Neural crest cell (in vitro differentiated cells): ENCODE measurements at regions not wholly inside any gene's neighbourhood (a gene's known extent, or its start where the extent isn't known, plus 50 kb on each side); places are given as distances from the start of the nearest gene placed in this dataset.

Experiments
- DNase-seq: peaks from one replicate; pipeline ENCODE4 v3.0.0; 2021; ENCODE audit warnings: low read depth, mixed read lengths, low spot score
- H3K27ac Mint-ChIP-seq: one replicate; pipeline ENCODE4 v1.8.0; 2021; ENCODE audit warnings: mild to moderate bottlenecking, mixed read lengths; ENCODE audit not compliant: unreplicated experiment
- H3K27me3 Mint-ChIP-seq: 2 replicates; pipeline ENCODE4 v1.8.0; 2021; ENCODE audit warnings: low read depth, mild to moderate bottlenecking, mixed read lengths
- H3K36me3 Mint-ChIP-seq: 2 replicates; pipeline ENCODE4 v1.8.0; 2021; ENCODE audit warnings: low read depth, mild to moderate bottlenecking, mixed read lengths
- H3K4me1 Mint-ChIP-seq: 2 replicates; pipeline ENCODE4 v1.8.0; 2021; ENCODE audit warnings: mixed read lengths
- H3K4me3 Mint-ChIP-seq: one replicate; pipeline ENCODE4 v1.8.0; 2021; ENCODE audit warnings: mild to moderate bottlenecking, mixed read lengths
- H3K9me3 Mint-ChIP-seq: 2 replicates; pipeline ENCODE4 v1.8.0; 2021; ENCODE audit warnings: mixed read lengths
- TF ChIP-seq, protein P1 (sequence below): fragments of 200-600 bp; sonication (generic); conservative IDR thresholded peaks from 2 replicates; pipeline ENCODE4 v1.5.0; 2021; ENCODE audit warnings: antibody characterized with exemption, mild to moderate bottlenecking

DNA sequence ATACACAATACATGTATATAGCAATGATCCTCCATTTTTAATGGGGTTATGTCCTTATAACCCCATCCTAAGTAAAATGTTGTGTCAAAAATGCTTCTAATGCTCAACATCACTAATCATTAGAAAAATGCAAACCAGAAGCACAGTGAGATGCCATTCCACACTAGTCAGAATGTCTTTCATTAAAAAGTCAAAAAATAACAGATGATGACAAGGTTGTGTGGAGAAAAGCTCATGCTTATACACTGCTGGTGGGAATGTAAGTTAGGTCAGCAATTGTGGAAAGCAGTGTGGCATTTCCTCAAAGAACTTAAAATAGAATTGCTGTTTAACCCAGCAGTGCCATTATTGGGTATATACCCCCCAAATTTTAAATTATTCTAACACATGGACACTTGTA is 654.9 kb upstream of the CNTNAP5 start:
- H3K27ac Mint-ChIP-seq, result no peak overlapping the region
- no peak for DNase-seq
- peaks cover 5% of the 10 kb centered on the region for H3K9me3 Mint-ChIP-seq
- H3K36me3 Mint-ChIP-seq, result no peaks in the 10 kb centered on the region
- TF ChIP-seq, protein P1, sequence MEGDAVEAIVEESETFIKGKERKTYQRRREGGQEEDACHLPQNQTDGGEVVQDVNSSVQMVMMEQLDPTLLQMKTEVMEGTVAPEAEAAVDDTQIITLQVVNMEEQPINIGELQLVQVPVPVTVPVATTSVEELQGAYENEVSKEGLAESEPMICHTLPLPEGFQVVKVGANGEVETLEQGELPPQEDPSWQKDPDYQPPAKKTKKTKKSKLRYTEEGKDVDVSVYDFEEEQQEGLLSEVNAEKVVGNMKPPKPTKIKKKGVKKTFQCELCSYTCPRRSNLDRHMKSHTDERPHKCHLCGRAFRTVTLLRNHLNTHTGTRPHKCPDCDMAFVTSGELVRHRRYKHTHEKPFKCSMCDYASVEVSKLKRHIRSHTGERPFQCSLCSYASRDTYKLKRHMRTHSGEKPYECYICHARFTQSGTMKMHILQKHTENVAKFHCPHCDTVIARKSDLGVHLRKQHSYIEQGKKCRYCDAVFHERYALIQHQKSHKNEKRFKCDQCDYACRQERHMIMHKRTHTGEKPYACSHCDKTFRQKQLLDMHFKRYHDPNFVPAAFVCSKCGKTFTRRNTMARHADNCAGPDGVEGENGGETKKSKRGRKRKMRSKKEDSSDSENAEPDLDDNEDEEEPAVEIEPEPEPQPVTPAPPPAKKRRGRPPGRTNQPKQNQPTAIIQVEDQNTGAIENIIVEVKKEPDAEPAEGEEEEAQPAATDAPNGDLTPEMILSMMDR, result no peak
- H3K4me1 Mint-ChIP-seq, result no peaks in the 10 kb centered on the region
- H3K27me3 Mint-ChIP-seq, result no peaks in the 10 kb centered on the region
- no peak overlapping the region for H3K4me3 Mint-ChIP-seq

DNA sequence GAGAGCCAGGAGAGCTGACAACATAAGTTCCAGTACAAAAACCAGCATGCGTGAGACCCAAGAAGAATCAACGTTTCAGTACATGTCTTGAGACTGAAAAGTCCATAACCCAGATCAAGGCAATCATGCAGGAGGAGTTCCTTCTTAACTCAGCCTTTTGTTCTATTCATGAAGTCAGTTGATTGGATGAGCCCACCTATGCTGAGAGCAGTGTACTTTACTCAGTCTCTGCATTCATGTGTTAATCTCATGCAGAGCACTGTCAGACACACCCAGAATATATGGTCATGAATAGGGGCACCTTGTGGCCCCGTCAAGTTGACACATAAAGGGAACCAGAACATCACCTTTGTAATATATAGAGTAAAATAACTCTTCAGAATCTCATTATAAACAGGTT is 653.6 kb upstream of the CNTNAP5 start:
- H3K27me3 Mint-ChIP-seq, result no peaks in the 10 kb centered on the region
- TF ChIP-seq, protein P1, result no peak
- no peak for DNase-seq
- H3K4me3 Mint-ChIP-seq, result no peak overlapping the region
- H3K27ac Mint-ChIP-seq, result no peak overlapping the region
- H3K9me3 Mint-ChIP-seq, result peaks cover 8% of the 10 kb centered on the region
- H3K36me3 Mint-ChIP-seq, result no peaks in the 10 kb centered on the region
- peaks cover 3% of the 10 kb centered on the region for H3K4me1 Mint-ChIP-seq

DNA sequence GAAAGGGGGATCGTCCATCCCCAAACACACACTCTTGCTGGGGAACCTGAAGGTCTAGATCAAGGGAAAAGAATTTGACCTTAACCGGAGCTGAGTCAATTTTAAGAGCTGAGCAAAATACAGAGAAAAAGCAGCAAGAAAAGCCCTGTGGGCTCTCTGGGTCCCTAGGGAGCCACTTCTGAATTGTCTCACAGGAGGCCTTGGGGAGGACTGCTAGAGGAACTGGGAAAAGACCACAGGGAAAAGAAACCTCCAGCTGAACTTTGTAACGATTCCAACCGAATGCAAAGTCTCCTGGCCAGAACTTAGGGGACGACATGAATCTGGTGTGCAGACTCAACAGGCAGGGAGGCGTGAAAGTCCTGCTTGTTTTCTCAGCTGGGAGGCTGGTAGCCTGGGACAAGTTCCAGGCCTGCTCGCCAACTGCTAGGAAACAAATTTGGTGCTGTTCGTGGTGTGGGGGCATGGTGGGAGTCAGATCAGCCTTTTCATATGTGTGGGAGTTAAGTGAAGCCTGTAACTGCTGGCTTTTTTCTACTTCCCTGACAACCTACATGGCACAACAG is 644.6 kb upstream of the CNTNAP5 start:
- Mint-ChIP-seq H3K9me3 (peaks cover 11% of the 10 kb centered on the region), H3K36me3 (peaks cover 9% of the 10 kb centered on the region), H3K4me1 (peaks cover 15% of the 10 kb centered on the region), H3K27me3 (no peaks in the 10 kb centered on the region), H3K27ac (peak overlapping the region; percentile 45), H3K4me3 (no peak overlapping the region)
- DNase-seq, result no peak
- TF ChIP-seq, protein P1, result no peak

DNA sequence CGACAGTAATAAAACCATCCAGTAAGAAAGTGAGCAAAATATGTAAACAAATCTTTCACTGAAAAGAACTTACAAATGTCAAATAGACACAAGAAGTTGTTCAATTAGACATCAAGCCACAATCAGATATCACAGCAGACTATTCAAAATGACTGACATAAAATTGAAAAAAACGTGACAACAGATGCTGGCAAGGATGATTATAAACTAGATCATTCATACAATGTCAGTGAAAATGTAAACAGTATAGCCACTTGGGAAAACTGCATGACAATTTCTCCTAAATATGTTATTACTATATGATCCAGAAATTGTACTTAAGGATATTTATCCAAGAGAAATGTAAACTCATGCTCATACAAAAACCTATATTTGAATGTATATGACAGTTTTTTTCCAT is 609.4 kb upstream of the CNTNAP5 start:
- Mint-ChIP-seq H3K4me1 (no peaks in the 10 kb centered on the region), H3K27ac (no peak overlapping the region)

GRCh38 chr2:123419976-123420375 is 605.1 kb upstream of the CNTNAP5 start:
- Mint-ChIP-seq H3K4me3 (no peak overlapping the region), H3K4me1 (no peaks in the 10 kb centered on the region), H3K27me3 (no peaks in the 10 kb centered on the region), H3K36me3 (no peaks in the 10 kb centered on the region), H3K9me3 (peaks cover 3% of the 10 kb centered on the region), H3K27ac (no peak overlapping the region)
- TF ChIP-seq, protein P1, result no peak
- no peak for DNase-seq

More for the DNA sequence above, 609.4 kb upstream of the CNTNAP5 start:
- no peak overlapping the region for H3K4me3 Mint-ChIP-seq
- H3K27me3 Mint-ChIP-seq, result no peaks in the 10 kb centered on the region
- no peak for DNase-seq
- no peaks in the 10 kb centered on the region for H3K36me3 Mint-ChIP-seq
- TF ChIP-seq, protein P1, result no peak
- peaks cover 4% of the 10 kb centered on the region for H3K9me3 Mint-ChIP-seq
